Fibroblast of gingiva (primary cell): ENCODE measurements at regions not wholly inside any gene's neighbourhood (a gene's known extent, or its start where the extent isn't known, plus 50 kb on each side); places are given as distances from the start of the nearest gene placed in this dataset.

ENCODE experiments used
- DNase-seq: peaks from one replicate; pipeline ENCODE4 v3.0.0-alpha.2; 2011; ENCODE audit warnings: low read depth

- DNase-seq: no peak
Observed at GRCh38 chr3:57009802-57010201, 50.7 kb upstream of the SPATA12 start.

- DNase-seq: peak; percentile 49
Observed at GRCh38 chr3:57009367-57009766, 51.1 kb upstream of the SPATA12 start.

DNA sequence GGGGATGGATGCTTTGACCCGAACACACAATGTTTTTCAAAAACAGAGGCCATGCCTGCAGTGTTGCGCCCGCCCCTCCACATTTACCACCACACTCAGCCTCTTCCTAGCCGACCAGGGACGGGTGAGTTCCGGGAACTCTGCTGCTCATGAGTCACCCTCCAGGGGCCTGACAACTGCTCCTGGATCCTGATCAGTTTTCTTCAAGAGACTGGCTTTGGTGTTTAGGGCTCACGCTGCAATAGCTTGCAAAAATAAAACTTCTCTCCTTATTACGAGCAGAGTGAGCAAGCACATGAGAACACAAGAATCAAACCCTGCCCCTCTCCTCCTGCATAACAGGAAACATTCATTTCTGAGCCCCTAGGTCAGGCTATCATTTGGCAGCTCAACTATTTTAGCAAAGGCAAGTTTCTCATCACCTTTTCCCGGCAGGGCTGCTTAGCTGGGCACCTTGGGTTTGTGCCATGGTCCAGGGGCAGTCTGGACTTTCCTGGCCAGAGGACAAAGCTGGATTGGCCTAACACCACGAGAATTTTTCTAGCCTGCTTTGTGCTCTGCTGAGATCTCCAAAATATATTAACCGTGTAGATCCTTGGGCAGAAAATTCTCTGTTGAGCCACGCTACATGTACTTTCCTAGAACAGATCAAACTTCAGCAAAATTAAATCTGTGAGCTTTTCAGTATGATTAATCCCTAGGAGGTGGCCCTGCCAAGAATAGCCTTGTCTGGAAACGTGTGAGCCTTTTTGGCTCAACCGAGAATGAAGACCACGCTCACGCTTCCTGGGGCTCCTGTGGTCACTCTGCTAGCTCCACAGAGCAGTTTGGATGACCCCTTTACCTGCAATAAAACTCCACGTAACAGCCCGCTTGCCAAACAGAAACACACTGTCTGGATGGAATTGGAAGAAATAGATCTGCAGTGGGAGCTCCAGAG is 52.7 kb upstream of the SPATA12 start:
- peak; percentile 87 for DNase-seq

- DNase-seq: peak; percentile 16
Observed at GRCh38 chr3:57006949-57007419, 53.5 kb upstream of the SPATA12 start.

- DNase-seq: no peak
Observed at GRCh38 chr3:57006179-57006657, 54.2 kb upstream of the SPATA12 start.

- no peak for DNase-seq
Observed at GRCh38 chr3:57004229-57004628, 56.2 kb upstream of the SPATA12 start.

GRCh38 chr3:57003676-57004075 is 56.8 kb upstream of the SPATA12 start:
- peak; percentile 34 for DNase-seq

GRCh38 chr3:57001356-57001755 is 59.1 kb upstream of the SPATA12 start:
- no peak for DNase-seq

DNA sequence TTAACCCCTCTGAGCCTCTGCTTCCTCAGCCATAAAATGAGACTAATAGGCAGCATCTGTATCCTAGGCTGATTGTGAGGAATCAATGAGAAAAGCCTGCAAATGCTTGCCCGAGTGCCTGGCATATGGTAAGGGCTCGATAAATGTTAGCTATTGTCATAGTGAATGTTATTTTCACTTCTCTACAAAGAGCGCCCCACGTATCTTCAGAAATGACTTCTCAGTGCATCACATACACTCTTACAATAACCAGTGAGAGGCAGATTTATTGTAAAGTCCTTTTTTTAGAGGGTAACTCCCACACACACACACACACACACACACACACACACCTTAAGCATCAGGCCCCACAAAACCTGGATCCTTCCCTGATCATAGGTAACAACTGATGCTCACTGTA is 60.5 kb upstream of the SPATA12 start:
- DNase-seq: no peak

DNA sequence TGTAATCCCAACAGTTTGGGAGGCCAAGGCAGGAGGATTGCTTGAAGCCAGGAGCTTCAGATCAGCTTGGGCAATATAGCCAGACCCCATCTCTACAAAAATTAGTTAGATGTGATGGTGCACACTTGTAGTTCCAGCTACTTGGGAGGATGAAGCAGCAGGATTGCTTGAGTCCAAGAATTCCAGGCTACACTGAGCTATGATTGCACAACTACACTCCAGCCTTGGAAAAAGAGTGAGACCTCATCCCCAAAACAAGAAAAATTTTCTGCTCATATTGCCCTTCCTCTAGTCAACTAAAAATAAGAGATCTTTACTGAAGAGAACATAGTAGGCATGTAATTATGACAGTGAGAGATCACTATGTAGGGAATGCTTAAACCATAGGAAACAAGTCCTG is 60.9 kb upstream of the SPATA12 start:
- DNase-seq: no peak

DNA sequence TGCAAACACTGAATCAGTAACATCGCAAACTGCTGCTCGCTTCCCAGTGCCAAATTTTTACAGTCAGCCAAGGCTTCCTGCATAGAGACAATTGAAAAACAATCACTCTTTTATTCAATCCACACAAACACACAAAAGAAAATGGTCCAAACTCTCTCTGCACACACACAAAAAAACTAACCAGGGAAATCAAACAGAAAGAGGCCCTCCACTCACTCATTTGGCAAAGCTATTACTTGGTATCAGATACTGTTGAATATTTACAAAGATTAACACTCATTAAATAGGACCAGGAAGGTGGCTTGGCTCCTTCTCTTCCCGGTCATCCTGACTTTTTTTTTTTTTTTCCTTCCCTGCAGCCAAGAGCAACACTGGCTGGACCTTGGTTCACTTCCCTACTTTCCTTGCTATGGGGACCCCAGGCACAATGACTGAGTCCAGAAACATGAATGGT is 62.4 kb upstream of the SPATA12 start:
- no peak for DNase-seq

GRCh38 chr3:56997675-56998074 is 62.8 kb upstream of the SPATA12 start:
- DNase-seq: peak; percentile 34

DNA sequence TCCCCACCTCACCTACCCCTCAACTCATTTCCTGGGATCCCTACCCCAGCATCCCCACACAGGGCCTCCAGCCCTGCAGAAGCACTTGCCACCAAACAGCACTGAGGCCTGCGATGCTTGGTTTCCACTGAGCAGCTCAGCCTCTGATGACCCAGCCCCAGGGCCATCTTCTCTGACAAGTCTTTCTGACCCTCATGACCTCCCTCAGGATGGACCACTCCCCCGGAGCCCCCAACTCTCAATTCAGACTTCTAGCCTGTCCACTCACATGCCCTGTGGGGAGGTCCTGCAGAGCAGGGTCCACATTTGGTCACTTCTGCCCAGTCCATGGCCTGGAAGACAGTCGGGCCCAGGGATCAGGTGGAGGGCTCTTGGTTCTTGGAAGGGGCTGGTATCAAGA is 63.4 kb upstream of the SPATA12 start:
- DNase-seq: no peak

DNA sequence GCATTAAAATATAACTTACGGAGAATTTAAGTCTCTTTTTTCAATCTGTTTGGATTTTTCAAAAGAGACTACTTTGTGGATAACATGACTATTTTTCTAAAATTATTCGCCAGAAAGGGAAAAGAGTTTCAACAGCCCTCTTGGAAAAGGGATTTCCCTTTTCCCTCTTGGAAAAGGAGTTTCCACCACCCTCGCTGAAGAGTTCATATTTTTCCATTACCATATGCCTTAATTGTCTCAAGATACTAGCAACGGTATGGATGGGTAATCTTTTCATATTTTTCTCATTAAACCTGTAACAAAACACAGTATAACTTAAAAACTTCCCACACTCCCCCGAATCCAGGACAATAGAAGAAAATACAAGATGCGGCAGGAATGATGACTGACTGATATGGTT is 66.1 kb upstream of the SPATA12 start:
- DNase-seq: no peak

- DNase-seq: no peak
Observed at GRCh38 chr3:56990641-56991015, 69.8 kb upstream of the SPATA12 start.

- no peak for DNase-seq
Observed at GRCh38 chr3:56989977-56990640, 70.4 kb upstream of the SPATA12 start.

DNA sequence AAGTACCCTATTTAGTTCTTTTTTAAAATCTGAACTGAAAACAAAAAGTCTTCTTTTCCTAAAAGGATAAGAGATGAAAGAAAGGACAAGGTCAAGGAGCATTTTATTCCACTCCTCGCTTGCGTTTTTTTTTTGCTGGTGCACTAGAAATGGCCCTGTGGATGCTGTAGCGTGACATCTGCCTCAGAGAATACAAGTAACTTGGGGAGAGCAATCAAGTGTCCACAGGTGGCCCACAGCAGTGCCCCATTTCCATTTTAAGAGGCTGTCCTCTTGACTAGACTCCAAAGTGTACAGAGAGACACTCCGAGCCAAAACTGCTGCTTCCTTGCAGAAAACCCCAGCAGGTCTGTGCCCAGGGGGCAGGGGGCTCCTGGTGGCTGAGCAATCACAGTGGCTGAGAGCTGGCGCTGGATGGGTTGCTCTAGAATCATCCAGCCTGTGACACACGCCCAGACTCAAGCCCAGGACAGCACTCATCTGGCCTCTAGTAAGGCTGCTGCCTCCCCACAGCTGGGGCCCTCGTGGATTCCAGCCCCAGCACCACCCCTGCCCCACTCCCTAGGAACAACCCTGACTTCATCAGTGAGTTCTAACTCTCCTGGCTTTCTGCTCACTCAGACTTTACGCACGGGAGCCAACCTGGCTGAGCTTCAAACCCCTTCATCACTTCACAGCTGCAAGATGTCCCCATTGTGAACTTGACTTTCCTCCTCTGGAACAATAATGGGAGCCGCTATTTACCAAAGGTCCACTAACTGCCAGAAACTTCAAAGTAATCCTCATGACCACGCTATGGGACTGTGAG is 71.1 kb upstream of the SPATA12 start:
- DNase-seq: no peak

- peak; percentile 58 for DNase-seq
Observed at GRCh38 chr3:56988458-56989168, 71.9 kb upstream of the SPATA12 start.

- no peak for DNase-seq
Observed at GRCh38 chr3:56987238-56987895, 73.1 kb upstream of the SPATA12 start.

- no peak for DNase-seq
Observed at GRCh38 chr3:56986347-56986746, 74.1 kb upstream of the SPATA12 start.

GRCh38 chr3:56985878-56986277 is 74.6 kb upstream of the SPATA12 start:
- DNase-seq: peak; percentile 41
